H1 (cell line): ENCODE measurements at regions not wholly inside any gene's neighbourhood (a gene's known extent, or its start where the extent isn't known, plus 50 kb on each side); places are given as distances from the start of the nearest gene placed in this dataset.

Source experiments
- CTCF ChIA-PET: fragments of 300-600 bp; sonication (Branson Sonifier 250); formaldehyde crosslinking; loops from one replicate; lab custom pipeline; 2021; ENCODE audit not compliant: partially characterized antibody; lab: Charles Lee
- POLR2A ChIA-PET: fragments of 300-600 bp; sonication (Branson Sonifier 250); formaldehyde crosslinking; loops from one replicate; lab custom pipeline; 2021; ENCODE audit warnings: inconsistent platforms; ENCODE audit not compliant: partially characterized antibody; lab: Charles Lee
- DNase-seq, 2 experiments: peaks; one replicate each; pipeline versions ENCODE4 v3.0.0 to v3.0.0-alpha.2; 2010 to 2022; ENCODE audit warnings: low spot score in 2 of 2, low read depth in 1 of 2, mixed read lengths in 1 of 2
- FAIRE-seq: peaks from 2 replicates; lab custom pipeline; 2011; peaks lifted over from hg19 to GRCh38; lab: Jason Lieb, UNC
- H2AFZ ChIP-seq: 2 replicates; pipeline ENCODE4 v1.8.1; 2012; ENCODE audit warnings: low read length, inconsistent platforms
- H2AK5ac ChIP-seq: 2 replicates; pipeline ENCODE4 v1.6.1; 2013; ENCODE audit warnings: low read depth, low read length
- H2BK120ac ChIP-seq: replicated peaks from 2 replicates; pipeline ENCODE3; 2013; ENCODE audit warnings: low read depth, low read length, inconsistent platforms
- H2BK12ac ChIP-seq: 2 replicates; pipeline ENCODE4 v1.6.1; 2013; ENCODE audit warnings: low read depth, low read length
- H2BK15ac ChIP-seq: 2 replicates; pipeline ENCODE4 v1.6.1; 2013; ENCODE audit warnings: low read length
- H2BK20ac ChIP-seq: 2 replicates; pipeline ENCODE4 v1.6.1; 2013; ENCODE audit warnings: low read length
- H2BK5ac ChIP-seq: 2 replicates; pipeline ENCODE4 v1.6.1; 2013; ENCODE audit warnings: low read depth, low read length
- H3K14ac ChIP-seq: 2 replicates; pipeline ENCODE4 v1.6.1; 2013; ENCODE audit warnings: inconsistent platforms; ENCODE audit not compliant: insufficient read length
- H3K18ac ChIP-seq: 2 replicates; pipeline ENCODE4 v1.6.1; 2013; ENCODE audit warnings: low read length; ENCODE audit errors: extremely low read depth
- H3K23ac ChIP-seq: 2 replicates; pipeline ENCODE4 v1.6.1; 2013; ENCODE audit warnings: inconsistent platforms; ENCODE audit not compliant: insufficient read length
- H3K23me2 ChIP-seq: 2 replicates; pipeline ENCODE4 v1.6.1; 2013; ENCODE audit warnings: low read depth, low read length
- H3K27ac ChIP-seq: 2 replicates; pipeline ENCODE4 v1.6.1; 2011; ENCODE audit warnings: low read depth, low read length, inconsistent platforms
- H3K27me3 ChIP-seq, 4 experiments: replicated peaks in 1 of 4; 1 replicate in 1 of 4; 2 replicates in 3 of 4; pipeline versions ENCODE4 v1.6.1 to v1.8.1; 2011 to 2013; ENCODE audit warnings: low read length in 3 of 4, mild to moderate bottlenecking in 3 of 4, inconsistent platforms in 2 of 4, mixed read lengths in 2 of 4, moderate library complexity in 1 of 4; ENCODE audit not compliant: control insufficient read depth in 3 of 4, insufficient read depth in 3 of 4; ENCODE audit errors: extremely low read depth in 1 of 4
- H3K36me3 ChIP-seq, 4 experiments: 2 replicates each; pipeline versions ENCODE4 v1.6.1 to v1.8.1; 2011 to 2013; ENCODE audit warnings: mild to moderate bottlenecking in 4 of 4, low read length in 3 of 4, moderate library complexity in 2 of 4, control low read depth in 1 of 4, inconsistent platforms in 1 of 4; ENCODE audit not compliant: insufficient read depth in 4 of 4, control insufficient read depth in 2 of 4
- H3K4ac ChIP-seq: replicated peaks from 2 replicates; pipeline ENCODE3; 2013; ENCODE audit warnings: low read length, low read depth, mixed read lengths, inconsistent platforms; ENCODE audit not compliant: insufficient read length
- H3K4me1 ChIP-seq, 4 experiments: replicated peaks in 1 of 4; 1 replicate in 1 of 4; 2 replicates in 3 of 4; pipeline versions ENCODE4 v1.6.1 to v1.8.1; 2011 to 2013; ENCODE audit warnings: low read length in 3 of 4, inconsistent platforms in 2 of 4, mixed read lengths in 1 of 4; ENCODE audit not compliant: insufficient read depth in 4 of 4, control insufficient read depth in 3 of 4
- H3K4me2 ChIP-seq, 2 experiments: 2 replicates each; pipeline versions ENCODE4 v1.6.1 to v1.8.1; 2011 to 2013; ENCODE audit warnings: low read depth in 2 of 2, low read length in 2 of 2, control low read depth in 1 of 2, inconsistent platforms in 1 of 2, mild to moderate bottlenecking in 1 of 2; ENCODE audit not compliant: insufficient read depth in 1 of 2
- H3K4me3 ChIP-seq, 4 experiments: fragments of 200-600, 300-600 bp in 1 of 4; sonication (generic), shearing (Covaris generic), sonication (Bioruptor Twin) in 1 of 4; 2 replicates each; pipeline versions ENCODE4 v1.5.1 to v1.8.1; 2011 to 2016; ENCODE audit warnings: low read length in 4 of 4, low read depth in 3 of 4, control low read depth in 2 of 4, inconsistent platforms in 2 of 4, mild to moderate bottlenecking in 2 of 4, mixed read lengths in 1 of 4, moderate library complexity in 1 of 4; ENCODE audit not compliant: insufficient read depth in 2 of 4; ENCODE audit errors: extremely low read depth in 1 of 4
- H3K56ac ChIP-seq: replicated peaks from 2 replicates; pipeline ENCODE3; 2013; ENCODE audit warnings: low read depth, mild to moderate bottlenecking, mixed read lengths, low read length, inconsistent platforms; ENCODE audit not compliant: insufficient read length
- H3K79me1 ChIP-seq: 2 replicates; pipeline ENCODE4 v1.6.1; 2013; ENCODE audit warnings: low read depth, low read length, control low read depth
- H3K79me2 ChIP-seq, 2 experiments: 2 replicates each; pipeline versions ENCODE4 v1.6.1 to v1.8.1; 2012 to 2013; ENCODE audit warnings: low read length in 2 of 2, mild to moderate bottlenecking in 2 of 2, inconsistent platforms in 1 of 2; ENCODE audit not compliant: insufficient read depth in 2 of 2, control insufficient read depth in 1 of 2
- H3K9ac ChIP-seq, 4 experiments: replicated peaks in 1 of 4; 1 replicate in 1 of 4; 2 replicates in 3 of 4; pipeline versions ENCODE4 v1.6.1 to v1.8.1; 2011 to 2013; ENCODE audit warnings: low read depth in 3 of 4, low read length in 3 of 4, control low read depth in 2 of 4, mild to moderate bottlenecking in 2 of 4, moderate library complexity in 2 of 4, inconsistent platforms in 1 of 4; ENCODE audit errors: extremely low read depth in 1 of 4
- H3K9me3 ChIP-seq, 2 experiments: 2 replicates each; pipeline versions ENCODE4 v1.6.1 to v1.8.1; 2012 to 2013; ENCODE audit warnings: mild to moderate bottlenecking in 2 of 2, moderate library complexity in 2 of 2, control low read depth in 1 of 2, inconsistent platforms in 1 of 2, low read depth in 1 of 2, low read length in 1 of 2, mixed read lengths in 1 of 2; ENCODE audit not compliant: insufficient read depth in 2 of 2
- H4K20me1 ChIP-seq, 2 experiments: replicated peaks in 1 of 2; 2 replicates each; pipeline versions ENCODE3 to v1.8.1; 2011 to 2013; ENCODE audit warnings: inconsistent platforms in 2 of 2, low read length in 2 of 2, mild to moderate bottlenecking in 1 of 2; ENCODE audit not compliant: insufficient read depth in 2 of 2, control insufficient read depth in 1 of 2
- H4K5ac ChIP-seq: 2 replicates; pipeline ENCODE4 v1.6.1; 2013; ENCODE audit warnings: low read length, low read depth, mixed read lengths, inconsistent platforms; ENCODE audit not compliant: insufficient read length
- H4K8ac ChIP-seq: 2 replicates; pipeline ENCODE4 v1.8.0; 2013; ENCODE audit warnings: mild to moderate bottlenecking, moderate library complexity, low read length, inconsistent platforms; ENCODE audit not compliant: insufficient read depth; ENCODE audit errors: extremely low read depth
- H4K91ac ChIP-seq: replicated peaks from 2 replicates; pipeline ENCODE3; 2013; ENCODE audit warnings: low read length, mixed read lengths, inconsistent platforms; ENCODE audit not compliant: insufficient read length
- BCL11A ChIP-seq, 2 experiments: IDR thresholded peaks; one replicate each; pipeline ENCODE4 v1.6.1; 2011; ENCODE audit warnings: low read depth in 2 of 2, low read length in 2 of 2, mild to moderate bottlenecking in 2 of 2
- CHD2 ChIP-seq: IDR thresholded peaks from 2 replicates; pipeline ENCODE4 v1.6.1; 2012; ENCODE audit warnings: low read length, improper control_type of control experiment
- FOSL1 ChIP-seq: IDR thresholded peaks from 2 replicates; pipeline ENCODE4 v1.6.1; 2011; ENCODE audit warnings: mild to moderate bottlenecking, low read depth, low read length, moderate library complexity; ENCODE audit not compliant: insufficient read depth
- KDM5A ChIP-seq: fragments of 200-600 bp; IDR thresholded peaks from 2 replicates; pipeline ENCODE4 v1.7.1; 2012; ENCODE audit warnings: mild to moderate bottlenecking, low read length, inconsistent platforms, mixed read lengths
- POLR2A ChIP-seq, 2 experiments: IDR thresholded peaks; 1 replicate in 1 of 2; 2 replicates in 1 of 2; pipeline ENCODE4 v1.6.1; 2011; ENCODE audit warnings: low read depth in 2 of 2, low read length in 2 of 2, mild to moderate bottlenecking in 2 of 2; ENCODE audit errors: control extremely low read depth in 1 of 2
- SAP30 ChIP-seq: fragments of 300-600 bp; sonication (generic); IDR thresholded peaks from 2 replicates; pipeline ENCODE4 v1.7.1; 2012; ENCODE audit warnings: low read length, moderate library complexity, mild to moderate bottlenecking, inconsistent platforms; ENCODE audit not compliant: insufficient read depth, insufficient replicate concordance
- TCF12 ChIP-seq: IDR thresholded peaks from 2 replicates; pipeline ENCODE4 v1.6.1; 2011; ENCODE audit warnings: low read depth, mild to moderate bottlenecking, low read length
- WGBS, 2 experiments: shearing (Covaris generic) in 1 of 2; methylation state at CpG; one replicate each; pipeline versions ENCODE4 v1.1.6 to v1.1.7; 2013 to 2015; ENCODE audit warnings: low lambda C conversion rate in 2 of 2, mixed read lengths in 2 of 2, inconsistent platforms in 1 of 2, low coverage in 1 of 2, missing lambda C conversion rate in 1 of 2; ENCODE audit not compliant: insufficient replicate concordance in 2 of 2, insufficient coverage in 1 of 2, insufficient read length in 1 of 2; ENCODE audit errors: extremely low coverage in 1 of 2, missing lambda C conversion rate in 1 of 2; 5-methylcytosine and 5-hydroxymethylcytosine counted together

GRCh38 chr3:134743006-134743405 lies 52.1 kb upstream of the EPHB1 start:
- no peak overlapping the region for H3K9ac ChIP-seq
- TF ChIP-seq TCF12 (no peak), FOSL1 (no peak), CHD2 (no peak), SAP30 (no peak), KDM5A (no peak), BCL11A (IDR thresholded peaks at IDR 0.05; ENCODE audit: low read depth in 2 of 2, low read length in 2 of 2) (no peak), POLR2A (IDR thresholded peaks at IDR 0.05; ENCODE audit: control extremely low read depth in 1 of 2, low read depth in 2 of 2, low read length in 2 of 2) (no peak)
- no peak overlapping the region for H3K4me3 ChIP-seq
- H2AK5ac ChIP-seq, result no peak overlapping the region
- no peak overlapping the region for H3K56ac ChIP-seq
- H3K79me2 ChIP-seq, result no peaks in the 10 kb centered on the region
- CTCF ChIA-PET, result interaction anchor here (6.3 kb wide), 1 partner anchor 12 kb away, joined by 29 read pairs; no protein-coding TSS in a partner anchor
- no peaks in the 10 kb centered on the region for H3K4me1 ChIP-seq
- FAIRE-seq (no peak), DNase-seq (no peak)
- H4K20me1 ChIP-seq, result no peaks in the 10 kb centered on the region
- H4K5ac ChIP-seq, result no peak overlapping the region
- no peak overlapping the region for H2BK12ac ChIP-seq
- WGBS, 2 experiments, result 88% methylated on average over 1 of the region's 1 CpG; no CpG with 5 or more reads in 1 of the 2 experiments
- H3K4me2 ChIP-seq, result no peak overlapping the region
- H3K23ac ChIP-seq, result no peak overlapping the region
- H2BK120ac ChIP-seq, result no peak overlapping the region
- H3K79me1 ChIP-seq, result no peaks in the 10 kb centered on the region
- H2AFZ ChIP-seq, result no peak overlapping the region
- no peak overlapping the region for H3K27ac ChIP-seq
- no peaks in the 10 kb centered on the region for H3K9me3 ChIP-seq
- H3K27me3 ChIP-seq, result peaks cover 0 to 2% (median 0%) of the 10 kb centered on the region in 4 experiments; a peak in 1 of 7 replicates
- H4K8ac ChIP-seq, result no peak overlapping the region
- no peaks in the 10 kb centered on the region for H3K36me3 ChIP-seq
- H3K4ac ChIP-seq, result no peak overlapping the region
- no peak overlapping the region for H2BK5ac ChIP-seq
- H2BK20ac ChIP-seq, result no peak overlapping the region
- no peak overlapping the region for H2BK15ac ChIP-seq
- POLR2A ChIA-PET, result no interaction called here
- H3K14ac ChIP-seq, result no peak overlapping the region
- no peak overlapping the region for H4K91ac ChIP-seq
- no peaks in the 10 kb centered on the region for H3K23me2 ChIP-seq
- no peak overlapping the region for H3K18ac ChIP-seq
